ENCODE measurements at regions not wholly inside any gene's neighbourhood (a gene's known extent, or its start where the extent isn't known, plus 50 kb on each side); places are given as distances from the start of the nearest gene placed in this dataset.
"Not testable (repeated sequence)": the region's sequence is repeated elsewhere in the genome, so short reads cannot be mapped to it uniquely, and the experiment has no call there.

DNA sequence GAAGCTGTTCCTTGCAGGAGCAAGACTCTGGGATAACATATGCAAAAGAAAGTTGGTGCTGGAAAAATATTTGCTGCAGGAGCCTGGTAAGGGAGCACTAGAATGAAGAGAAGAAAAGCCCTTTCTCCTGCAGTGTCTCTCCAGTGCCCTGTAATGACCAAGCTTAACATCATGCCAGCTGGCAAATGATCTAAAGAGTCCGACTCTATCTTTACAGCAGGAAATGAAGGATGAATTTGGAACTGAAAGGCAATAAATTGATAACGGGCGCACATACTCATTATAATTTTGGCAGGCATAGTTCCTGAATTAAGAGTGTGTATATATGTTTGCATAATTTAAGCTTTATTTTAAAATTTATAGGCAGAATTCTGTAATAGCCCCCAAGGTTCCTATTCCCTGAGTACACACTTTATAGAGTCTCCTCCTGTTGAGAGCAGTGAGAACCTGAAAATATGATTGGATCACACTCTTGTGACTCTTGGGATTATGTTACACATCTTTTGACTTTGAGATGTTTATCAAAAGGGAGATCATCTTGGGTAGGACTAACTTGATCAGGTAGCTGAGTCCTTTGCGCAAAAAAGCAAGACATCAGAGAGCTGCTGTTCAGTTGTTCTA, 299.0 kb upstream of the MBL2 start:
- no peak for DNase-seq (ENCODE audit: low spot score)

DNA sequence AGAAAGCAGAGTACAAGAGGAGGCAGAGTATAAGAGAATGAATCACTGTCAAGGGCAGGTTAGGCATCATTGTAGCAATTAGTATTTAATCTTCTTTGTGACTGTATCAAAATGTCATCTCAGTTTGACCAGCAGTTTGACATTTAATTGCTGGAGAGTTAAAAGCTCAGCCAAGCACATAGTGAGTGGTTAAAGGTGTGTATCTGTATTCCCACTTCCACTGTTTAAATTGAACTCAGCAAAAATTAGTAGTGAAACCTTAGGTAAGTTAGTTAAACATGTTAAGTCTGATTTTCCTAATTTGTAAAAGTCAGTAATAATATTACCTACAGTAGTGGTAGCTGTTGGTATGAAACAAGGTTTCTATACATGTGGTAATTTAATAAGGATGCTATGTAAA, 296.4 kb upstream of the MBL2 start:
- DNase-seq (ENCODE audit: low spot score) = no peak

DNA sequence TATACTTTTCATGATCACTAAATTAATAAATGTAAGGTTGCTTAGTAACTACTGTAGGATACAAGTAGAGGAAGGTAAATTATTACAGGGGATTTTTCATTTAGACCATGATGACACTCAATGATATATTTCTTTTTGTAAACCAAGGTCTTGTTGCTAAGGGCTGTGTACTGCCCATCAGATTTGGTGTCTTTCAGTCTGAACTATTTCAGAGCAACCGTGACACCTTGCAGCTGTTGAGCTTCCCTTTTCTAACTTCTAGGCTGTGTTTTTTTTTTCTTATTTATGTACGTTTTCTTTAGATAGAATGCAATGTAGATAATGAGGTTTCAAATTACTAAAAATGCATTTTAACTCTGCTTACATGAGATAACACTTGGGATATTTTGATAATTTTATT, 292.0 kb upstream of the MBL2 start:
- DNase-seq (ENCODE audit: low spot score) = no peak

DNA sequence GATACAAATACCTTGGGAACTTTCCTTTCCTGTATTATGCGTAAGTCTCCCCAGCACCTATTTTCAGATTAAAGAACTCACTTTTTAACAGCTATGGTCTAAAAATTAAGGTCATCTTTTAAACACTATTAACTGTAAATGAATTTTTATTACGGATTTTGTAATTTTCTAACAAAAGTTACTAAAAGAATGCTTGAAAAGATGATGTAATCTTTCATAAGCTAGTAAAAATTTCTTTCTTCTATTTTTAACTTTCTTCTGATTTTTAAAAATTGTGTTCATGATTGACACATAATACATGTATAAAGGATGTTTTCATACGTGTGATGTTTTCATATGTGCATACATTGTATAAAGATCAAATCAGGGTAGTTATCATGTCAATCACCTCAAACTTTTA, 291.2 kb upstream of the MBL2 start:
- no peak for DNase-seq (ENCODE audit: low spot score)

DNA sequence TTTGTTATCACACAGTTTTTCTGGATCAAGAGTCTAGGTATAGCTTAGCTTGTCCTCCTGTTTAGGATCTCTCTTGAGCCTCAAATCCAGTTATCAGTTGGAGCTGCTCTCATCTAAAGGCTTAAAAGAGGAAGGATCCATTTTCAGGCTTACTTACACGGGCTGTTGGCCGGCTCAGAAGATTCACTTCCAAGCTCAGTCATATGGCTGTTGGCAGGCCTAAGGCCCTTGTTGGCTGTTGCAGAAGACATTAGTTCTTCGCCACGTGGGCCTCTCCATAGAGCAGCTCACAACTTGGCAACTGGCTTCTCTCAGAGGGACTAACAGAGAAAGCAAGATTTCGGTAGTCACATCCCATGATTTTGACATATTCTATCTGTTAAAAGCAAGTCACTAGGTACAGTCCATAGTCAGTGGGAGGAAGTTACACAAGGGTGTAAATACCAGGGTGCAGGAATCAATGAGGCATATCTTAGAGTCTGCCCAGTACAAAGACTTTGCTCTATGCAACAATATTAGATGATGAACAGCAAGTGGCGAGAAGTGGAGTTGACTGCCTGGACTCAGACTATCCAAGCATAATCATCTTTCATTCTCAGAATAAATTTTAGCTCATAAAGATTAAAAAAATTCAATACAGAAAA, 280.1 kb upstream of the MBL2 start:
- DNase-seq (ENCODE audit: low spot score) = no peak

DNA sequence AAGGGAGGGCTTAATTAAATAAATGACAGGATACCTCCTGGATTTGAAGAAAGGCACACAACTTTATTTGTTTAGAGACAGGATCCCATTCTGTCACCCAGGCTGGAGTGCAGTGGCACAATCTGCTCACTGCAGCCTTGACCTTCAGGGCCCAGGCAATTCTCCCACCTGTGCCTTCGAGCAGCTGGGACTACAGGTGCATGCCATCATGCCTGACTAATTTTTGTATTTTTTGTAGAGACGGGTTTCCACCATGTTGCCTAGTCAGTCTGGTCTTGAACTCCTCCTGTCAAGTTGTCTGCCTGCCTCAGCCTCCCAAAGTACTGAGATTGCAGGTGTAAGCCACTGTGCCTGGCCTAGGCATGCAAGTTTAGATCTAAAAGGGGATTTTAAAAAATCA, 272.7 kb upstream of the MBL2 start:
- no peak for DNase-seq (ENCODE audit: low spot score)

DNA sequence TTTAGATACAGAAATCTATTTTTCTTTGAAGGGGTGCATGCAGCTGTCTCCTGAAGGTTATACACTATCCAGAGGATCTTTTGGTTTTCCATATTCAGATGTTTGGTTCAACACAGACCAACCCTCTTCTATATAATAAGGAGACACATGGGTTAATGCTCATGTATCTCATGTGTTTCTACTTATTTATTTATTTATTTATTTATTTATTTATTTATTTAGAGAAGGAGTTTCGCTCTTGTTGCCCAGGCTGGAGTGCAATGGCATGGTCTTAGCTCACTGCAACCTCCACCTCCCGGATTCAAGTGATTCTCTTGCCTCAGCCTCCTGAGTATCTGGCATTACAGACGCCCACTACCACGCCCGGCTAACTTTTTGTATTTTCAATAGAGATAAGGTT, 263.2 kb upstream of the MBL2 start:
- not testable (repeated sequence) for DNase-seq (ENCODE audit: low spot score)

DNA sequence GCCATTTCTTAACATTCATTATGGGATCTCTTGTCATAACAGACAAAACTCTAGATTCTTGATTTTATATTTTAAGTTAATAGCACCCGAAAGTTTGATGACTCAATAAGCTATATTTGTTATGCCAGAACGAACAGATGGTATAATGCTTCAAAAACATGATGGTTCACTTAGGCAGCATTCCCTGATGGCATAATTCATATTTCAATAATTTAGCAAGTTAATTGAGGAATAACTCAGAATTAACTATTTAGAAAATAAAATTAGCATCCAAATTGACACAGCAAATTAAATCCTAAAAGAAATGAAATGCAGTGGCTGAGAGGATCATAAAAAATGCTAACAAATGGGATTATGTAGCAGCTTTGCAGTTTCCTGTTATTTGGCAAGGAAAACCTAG, 260.8 kb upstream of the MBL2 start:
- DNase-seq (ENCODE audit: low spot score) = no peak

DNA sequence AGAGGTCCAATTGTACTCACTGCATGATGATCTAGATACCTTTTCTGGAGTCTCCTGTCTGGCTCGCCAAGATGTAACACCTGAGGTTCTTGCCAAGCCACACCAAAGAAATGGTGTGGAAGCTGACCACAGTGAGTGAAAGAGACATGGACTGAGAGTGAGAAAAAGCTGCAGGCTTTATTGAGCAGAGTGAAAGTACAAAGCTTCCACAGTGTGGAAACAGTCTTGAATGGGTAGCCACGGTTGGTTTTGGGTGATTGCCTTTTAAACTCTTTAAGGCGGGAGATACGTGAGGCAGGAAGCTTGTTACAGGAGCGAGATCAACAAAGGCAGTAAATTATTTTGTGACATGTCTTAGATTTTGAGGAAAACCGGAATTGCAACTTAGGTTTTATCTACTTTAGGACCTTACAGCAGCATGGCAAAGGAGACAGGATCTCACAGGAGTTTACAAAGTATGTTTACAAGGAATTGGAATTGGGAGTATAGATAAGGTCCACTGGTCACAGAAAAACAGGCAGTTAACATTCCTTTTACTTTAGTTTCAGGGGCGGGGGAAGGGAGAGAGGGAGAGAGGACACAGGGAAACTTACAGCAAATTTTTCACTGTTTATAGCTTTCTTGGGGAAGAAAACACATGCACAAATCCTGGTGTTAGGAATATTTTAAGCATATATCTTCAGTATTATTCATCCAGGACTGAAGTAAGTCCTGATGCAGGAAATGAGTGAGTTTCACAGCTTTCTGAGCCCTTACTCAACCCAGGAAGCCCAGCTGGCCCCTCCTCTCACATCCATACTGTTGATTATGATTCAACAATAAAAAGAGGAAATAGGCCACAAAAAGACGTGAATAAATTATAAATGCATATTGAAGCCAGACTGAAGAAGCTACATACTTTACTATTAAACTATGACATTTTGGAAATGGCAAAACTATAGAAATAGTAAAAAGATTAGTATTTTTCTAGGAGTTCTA, 257.6 kb upstream of the MBL2 start:
- not testable (repeated sequence) for DNase-seq (ENCODE audit: low spot score)

DNA sequence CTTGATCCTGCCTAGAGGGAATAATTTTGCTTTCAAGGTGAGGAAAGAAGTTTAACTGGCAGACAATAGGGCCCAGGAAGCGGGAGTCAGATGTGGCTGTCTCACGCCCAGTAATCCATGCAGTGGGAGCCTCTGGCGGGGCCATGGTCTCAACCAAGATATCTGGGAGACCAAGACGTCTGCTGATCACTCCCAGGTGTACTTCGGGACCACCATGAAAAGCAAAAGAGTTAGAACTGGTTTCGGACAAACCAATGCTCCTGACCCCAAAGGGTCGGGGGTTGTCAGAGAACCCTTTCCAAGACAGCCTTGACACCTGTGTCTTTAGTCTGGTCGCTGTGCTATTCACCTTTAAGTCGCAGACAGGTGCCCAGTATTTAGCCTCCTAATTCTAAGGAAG, 256.9 kb upstream of the MBL2 start:
- DNase-seq (ENCODE audit: low spot score) = no peak

DNA sequence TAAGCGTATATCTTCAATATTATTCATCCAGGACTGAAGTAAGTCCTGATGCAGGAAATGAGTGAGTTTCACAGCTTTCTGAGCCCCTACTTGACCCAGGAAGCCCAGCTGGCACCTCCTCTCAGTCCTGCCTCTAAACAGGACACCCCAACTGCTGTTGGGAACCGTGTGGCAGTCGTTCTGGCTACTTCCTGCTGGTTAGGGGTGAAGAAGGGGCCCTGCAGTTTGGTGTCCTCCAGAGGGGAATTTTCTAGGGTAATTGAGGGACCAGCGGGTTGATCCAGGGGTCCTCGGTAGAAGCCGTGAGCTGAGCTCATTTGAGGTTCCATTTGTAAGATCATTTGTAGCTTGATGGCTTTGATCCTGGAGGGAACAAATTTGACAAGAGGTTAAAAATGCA, 253.2 kb upstream of the MBL2 start:
- DNase-seq (ENCODE audit: low spot score) = not testable (repeated sequence)

DNA sequence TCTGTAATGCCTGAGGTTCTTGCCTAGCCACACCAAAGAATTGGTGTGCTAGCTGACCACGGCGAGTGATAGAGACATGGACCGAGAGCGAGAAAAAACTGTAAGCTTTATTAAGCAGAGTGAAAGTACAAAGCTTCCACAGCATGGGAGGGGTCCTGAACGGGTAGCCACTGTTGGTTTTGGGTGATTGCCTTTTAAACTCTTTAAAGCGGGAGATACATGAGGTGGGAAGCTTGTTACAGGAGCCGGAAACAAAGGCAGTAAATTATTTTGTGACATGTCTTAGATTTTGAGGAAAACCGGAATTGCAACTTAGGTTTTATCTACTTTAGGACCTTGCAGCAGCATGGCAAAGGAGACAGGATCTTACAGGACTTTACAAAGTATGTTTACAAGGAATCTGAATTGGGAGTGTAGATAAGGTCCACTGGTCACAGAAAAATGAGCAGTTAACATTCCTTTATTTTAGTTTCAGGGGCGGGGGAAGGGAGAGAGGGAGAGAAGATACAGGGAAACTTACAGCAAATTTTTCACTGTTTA, 252.7 kb upstream of the MBL2 start:
- no peak for DNase-seq (ENCODE audit: low spot score)

DNA sequence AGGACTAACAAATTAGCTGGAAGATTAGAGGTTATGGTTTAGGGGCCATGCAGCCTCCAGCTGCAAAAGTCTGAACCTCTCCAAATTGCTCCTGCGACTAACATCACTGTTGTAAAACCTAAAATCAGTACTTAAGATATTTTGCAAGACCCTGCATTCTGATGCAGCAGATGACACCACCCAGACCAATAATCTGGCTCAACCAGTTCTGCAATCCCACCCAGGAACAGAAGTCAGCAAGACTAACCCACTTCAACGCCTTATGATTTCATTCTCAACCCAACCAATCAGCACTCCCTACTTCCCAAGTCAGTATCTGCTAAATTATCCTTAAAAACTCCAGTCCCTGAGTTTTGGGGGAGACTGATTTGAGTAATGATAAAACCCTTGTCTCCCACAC, 250.8 kb upstream of the MBL2 start:
- DNase-seq (ENCODE audit: low spot score) = no peak

DNA sequence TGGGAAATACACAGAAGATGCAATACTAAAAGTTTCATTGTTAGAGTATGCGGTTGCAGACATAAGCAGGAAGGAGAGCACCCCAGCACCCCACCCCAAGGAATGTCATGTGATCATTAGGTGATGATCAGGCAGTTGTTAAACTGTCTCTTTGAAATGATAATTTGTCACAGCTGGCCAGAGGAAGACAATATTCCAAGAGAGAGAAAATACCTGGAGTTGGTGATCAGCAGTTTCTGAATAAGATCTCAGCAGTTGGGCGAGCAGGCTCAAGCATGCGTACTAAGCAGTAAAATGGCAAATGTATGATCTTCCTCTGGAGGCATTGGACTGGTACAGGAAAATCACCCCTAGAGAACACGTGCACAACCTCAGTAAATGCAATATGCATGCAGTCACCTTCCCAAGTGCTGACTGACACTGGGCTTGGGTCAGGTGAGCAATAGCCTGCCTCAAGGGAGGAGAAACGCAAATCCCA, 250.1 kb upstream of the MBL2 start:
- DNase-seq (ENCODE audit: low spot score) = no peak

DNA sequence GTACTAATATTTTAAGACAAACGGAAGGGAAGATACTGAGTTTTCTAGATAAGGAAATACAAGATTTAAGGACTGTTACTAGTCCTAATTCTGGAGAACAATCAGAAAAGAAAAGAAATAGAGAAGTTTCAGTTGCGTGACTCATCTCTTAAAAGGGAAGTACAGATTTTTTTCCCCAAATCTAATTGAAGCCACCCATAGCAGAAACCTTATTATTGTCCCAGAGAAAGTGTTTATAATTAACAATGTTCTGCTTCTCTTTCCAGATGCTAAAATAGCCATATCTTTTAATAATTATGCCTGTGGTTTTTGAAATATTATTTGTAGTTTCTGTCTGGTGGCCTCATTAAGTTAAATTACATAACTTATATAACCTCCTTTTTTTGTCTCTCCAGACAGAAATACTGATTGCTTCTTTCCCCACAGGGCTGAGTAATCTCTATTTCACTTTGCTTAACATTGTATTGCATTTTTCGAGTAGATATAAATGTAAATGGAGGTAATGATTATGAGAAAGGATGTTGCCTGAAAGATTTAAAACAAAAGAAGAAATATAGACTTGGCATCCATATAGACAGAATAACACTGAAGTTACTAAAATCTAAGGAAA, 240.7 kb upstream of the MBL2 start:
- no peak for DNase-seq (ENCODE audit: low spot score)

DNA sequence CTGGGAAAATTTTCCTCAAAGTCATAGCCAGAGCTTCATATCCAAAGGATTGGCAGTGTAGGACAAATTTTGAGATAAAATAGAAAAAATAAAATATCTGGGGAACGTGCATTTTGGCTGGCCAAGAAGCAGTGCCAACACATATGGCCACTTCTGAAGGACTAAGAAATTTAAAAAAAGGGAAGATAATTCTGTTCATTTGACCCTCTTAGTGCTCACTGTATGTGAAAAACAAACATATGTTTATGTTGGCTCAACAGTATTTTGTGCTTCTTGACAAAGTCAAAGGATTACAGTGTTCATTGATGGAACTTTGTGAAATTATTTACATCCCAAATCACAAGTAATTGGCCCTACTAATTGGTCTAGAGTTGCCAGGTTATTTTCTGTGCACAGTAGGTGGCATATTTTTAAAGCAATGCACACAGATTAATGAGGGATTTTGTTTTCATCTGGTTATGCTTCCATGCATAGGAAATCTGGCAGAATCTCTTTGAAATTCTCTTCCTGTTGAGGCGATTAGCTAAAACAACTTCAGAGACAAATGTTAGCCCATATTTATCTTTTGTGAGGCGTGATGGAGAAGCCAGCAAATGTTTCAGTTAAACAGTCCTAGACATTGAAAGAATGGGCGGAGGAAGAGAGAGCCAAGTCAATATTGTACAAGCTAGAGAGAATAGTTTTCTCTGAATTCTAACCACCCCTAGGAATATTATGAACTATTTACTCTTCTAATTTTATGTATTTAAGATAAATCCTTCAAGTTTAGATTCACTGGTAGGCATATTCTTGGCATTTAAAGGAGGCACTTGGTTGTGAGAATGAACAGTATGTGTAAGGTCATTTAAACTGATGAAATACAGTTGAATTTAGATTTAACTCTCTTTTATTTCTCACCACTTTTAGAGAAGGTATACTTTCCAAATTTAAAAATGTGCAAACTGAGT, 237.7 kb upstream of the MBL2 start:
- DNase-seq (ENCODE audit: low spot score) = no peak

DNA sequence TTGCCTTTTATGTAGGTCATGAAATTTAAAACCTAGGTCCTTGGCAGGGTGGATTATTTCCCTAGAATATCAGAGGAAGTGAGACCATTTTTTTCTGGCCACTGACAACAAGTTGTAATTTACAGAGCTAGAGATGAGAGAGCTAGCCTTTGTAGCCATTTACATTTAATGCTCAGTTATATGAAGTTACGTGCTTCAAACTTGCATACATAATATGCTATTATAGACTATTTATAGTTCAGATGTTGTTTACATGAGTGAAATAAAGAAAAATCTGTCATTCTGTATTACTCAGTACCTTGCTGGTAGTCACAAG, 234.9 kb upstream of the MBL2 start:
- DNase-seq (ENCODE audit: low spot score) = no peak

DNA sequence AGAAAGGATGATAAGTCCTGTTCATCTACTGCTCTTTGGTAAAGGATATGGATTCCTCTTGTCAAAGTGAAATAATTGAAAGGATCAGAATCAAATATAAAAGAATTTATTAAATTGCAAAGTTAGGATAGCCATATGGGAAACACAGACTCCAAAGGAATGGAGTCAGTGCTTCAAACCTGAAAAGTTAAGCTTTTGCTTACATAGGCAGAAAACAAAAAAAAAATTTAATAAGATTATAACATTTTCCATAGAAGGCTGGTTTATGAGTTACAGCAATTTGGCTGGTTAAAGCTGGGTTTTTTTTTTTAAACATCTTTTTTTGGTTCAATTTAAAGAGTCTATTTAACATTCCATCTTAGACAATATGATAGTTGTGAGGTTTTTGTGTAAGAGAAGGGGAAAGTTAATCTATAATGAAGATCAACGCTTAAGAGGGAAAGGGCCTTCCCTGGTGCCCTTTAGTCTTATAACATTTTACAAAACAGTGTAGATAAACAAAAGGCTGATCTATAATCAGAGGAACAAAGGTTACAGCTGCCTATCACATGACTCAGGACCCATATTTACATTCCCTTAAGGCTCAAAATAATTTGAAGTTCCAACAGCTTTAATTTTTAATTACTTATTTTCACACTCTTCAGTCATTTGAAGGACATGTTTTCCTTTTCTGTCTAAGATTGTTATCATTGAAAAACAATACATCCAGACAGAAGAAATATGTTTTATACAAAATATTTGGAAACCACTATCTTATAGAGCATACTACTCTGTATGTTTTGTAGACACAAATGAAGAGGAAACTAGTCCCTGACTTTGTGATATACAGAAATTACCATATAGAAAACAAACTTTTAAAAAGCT, 234.3 kb upstream of the MBL2 start:
- DNase-seq (ENCODE audit: low spot score) = no peak

DNA sequence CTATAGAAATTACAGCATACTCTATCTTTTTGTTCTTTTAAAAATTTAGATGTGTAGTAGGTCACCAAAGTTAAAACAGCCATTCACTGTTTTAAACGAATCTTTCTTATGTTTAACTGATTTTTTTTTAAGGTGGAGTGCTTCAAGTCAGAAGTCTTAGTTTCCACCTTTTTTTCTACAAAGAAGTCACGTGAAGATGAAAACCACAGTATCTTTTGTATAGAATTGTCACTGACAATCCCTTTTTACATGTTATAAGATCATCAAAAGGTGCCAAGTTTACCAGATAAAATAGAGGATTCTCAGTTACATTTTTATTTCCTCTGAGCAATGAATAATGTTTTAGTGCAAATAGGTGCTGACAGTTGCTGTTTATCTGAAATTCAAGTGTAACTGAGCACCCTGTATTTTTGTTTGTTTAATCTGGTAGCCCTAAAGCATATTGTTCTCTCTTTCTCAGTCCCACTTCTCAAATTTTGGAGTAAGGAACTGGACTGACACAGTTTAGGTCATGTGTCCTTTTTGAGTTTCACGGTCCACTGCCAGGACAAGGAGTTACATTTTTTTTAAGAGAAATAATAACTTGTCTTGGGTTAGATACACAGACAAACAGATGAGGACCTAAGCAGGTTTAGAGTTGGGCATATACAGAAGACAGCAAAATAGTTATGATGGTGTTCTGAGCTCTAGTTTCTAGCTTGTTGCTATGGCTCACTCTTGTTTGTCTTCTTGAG, 233.2 kb upstream of the MBL2 start:
- DNase-seq (ENCODE audit: low spot score) = no peak

DNA sequence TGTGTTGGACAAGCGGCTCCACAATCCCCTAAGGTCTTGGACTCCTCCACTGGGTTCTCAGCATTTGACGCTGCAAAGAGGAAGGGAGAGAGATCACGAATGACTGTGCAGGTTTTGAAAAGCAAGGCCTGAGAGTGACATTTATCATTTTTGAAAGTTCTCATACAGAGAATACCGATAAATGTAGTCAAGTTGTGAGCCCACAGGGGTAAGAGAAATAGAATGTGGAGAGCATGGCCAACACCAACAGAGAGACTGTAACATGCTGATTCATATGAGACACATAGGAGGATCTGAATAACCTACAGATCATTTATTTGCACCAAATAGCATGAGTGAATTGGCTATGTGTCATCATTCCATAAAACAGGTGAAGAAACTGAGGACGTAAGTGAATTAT, 230.5 kb upstream of the MBL2 start:
- no peak for DNase-seq (ENCODE audit: low spot score)
